T47D (cell line): ENCODE measurements at regions not wholly inside any gene's neighbourhood (a gene's known extent, or its start where the extent isn't known, plus 50 kb on each side); places are given as distances from the start of the nearest gene placed in this dataset.
"Not testable (repeated sequence)": the region's sequence is repeated elsewhere in the genome, so short reads cannot be mapped to it uniquely, and the experiment has no call there.

Experiments used
- DNase-seq, 2 experiments: peaks; one replicate each; pipeline versions ENCODE4 v3.0.0 to v3.0.0-alpha.2; 2011 to 2012; ENCODE audit warnings: low read depth in 1 of 2, low spot score in 1 of 2
- JUND ChIP-seq: IDR thresholded peaks from 2 replicates; pipeline ENCODE4 v1.6.1; 2012; ENCODE audit warnings: low read depth
- in situ Hi-C: cut with HindIII; loops from 2 replicates; pipeline ENCODE4 v1.10.0; 2016; ENCODE audit warnings: low sequenced_read_pairs, low pct_unique_long_range_greater_than_20kb

DNA sequence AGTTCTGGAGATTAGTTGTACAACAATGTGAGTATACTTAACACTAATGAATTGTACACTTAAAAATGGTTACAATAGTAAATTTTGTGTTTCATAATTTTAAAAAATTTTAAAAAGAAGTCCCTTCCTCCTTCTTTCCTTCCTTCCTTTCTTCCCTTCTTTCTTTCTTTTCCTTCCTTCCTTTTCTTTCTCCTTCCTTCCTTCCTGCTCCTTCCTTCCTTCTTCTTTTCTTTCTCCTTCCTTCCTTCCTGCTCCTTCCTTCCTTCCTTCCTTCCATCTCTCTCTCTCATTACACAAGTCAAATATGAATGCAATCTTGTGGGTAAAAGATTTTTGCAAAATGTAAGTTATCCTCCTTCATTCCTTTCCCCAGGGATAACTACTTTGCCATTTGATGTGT lies 97.1 kb upstream of the TBCA start:
- TF ChIP-seq JUND = no peak
- DNase-seq = no peak
- in situ Hi-C loops = no loop called here

DNA sequence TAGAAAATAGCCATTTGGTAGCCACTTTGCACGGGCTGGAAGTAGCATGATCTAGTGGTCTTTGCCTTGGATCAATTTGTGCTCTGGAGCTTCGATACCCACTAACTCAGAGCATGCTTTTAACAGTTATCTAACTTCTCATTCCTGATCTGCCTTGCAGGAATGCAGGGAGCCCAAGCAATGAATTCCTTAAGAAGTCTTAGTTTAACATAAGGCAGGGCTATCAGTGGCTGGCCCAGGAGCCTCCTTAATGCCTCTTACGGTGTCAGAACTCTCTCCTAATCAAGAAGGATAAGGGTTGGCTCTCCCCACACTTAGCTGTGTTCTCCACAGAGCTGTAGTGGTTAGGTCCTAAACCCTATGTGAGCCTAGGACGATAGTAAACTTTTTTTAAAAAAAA lies 95.8 kb upstream of the TBCA start:
- no peak for TF ChIP-seq JUND
- in situ Hi-C loops = no loop called here
- DNase-seq = no peak

DNA sequence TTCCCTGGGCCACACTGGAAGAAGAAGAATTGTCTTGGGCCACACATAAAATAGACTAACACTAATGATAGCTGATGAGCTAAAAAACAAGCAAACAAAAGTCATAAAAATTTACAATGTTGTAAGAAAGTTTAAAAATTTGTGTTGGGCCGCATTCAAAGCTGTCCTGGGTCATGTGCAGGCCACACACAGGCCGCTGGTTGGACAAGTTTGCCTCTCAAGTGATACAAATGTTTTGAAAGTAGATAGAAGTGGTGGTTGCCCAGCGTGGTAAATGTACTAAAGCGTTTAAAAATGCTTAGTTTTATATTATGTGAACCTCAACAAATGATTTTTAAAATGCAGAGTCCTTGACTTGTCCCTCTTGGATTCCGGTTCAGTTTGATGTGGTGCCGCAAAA lies 94.9 kb upstream of the TBCA start:
- no peak for TF ChIP-seq JUND
- DNase-seq = no peak
- in situ Hi-C loops = no loop called here

DNA sequence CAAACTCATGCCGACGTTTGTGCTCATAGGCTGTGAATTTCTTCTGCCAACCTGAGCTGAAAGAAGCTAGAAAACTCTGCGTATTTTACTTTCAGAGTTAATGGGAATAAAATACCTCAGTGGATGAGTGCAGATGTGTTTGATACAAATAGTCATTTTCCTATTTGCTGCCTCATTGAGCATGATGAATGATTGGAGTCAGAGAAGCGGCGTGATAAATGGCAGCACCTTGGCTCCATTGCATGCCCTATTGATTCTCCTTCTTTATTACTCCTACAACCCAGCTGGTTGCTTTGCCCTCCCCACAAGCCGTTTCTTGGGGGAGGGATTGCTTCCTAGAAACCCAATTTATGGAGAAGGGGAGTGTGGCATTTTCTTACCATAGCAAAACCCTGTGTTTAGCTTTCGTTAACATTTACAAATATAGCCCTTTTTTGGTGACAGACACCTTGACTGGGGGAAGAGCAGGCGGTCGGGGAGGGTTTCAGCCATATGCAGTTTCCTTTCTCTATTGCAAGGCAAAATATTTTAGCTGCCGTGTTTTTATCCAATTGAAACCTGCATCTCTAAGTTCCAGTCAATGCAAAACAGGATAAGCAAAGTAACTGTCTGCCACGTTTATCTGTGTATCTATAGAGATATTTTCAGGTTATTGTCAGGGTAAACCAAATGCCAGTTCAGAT lies 93.1 kb upstream of the TBCA start:
- DNase-seq = no peak
- no peak for TF ChIP-seq JUND
- in situ Hi-C loops = no loop called here

DNA sequence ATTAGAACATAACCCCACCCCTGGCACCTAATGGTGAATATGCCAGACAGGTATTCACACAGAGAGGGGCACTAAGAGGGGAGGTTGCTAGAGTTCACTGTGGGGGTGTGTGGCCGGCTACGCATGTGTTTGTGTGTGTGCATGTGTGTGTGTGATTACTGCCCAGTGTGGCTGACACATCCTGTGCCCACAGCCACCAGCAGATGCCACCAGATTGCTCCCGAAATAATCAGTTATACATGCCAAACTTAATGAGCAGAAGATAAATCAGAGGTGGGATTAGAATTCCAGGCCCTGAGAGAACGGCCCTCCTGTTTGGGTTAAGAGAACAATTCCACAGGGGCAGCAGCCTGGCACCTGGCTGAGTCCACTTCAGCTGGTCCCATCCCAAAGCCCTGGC lies 91.8 kb upstream of the TBCA start:
- in situ Hi-C loops = no loop called here
- DNase-seq = no peak
- TF ChIP-seq JUND = no peak

DNA sequence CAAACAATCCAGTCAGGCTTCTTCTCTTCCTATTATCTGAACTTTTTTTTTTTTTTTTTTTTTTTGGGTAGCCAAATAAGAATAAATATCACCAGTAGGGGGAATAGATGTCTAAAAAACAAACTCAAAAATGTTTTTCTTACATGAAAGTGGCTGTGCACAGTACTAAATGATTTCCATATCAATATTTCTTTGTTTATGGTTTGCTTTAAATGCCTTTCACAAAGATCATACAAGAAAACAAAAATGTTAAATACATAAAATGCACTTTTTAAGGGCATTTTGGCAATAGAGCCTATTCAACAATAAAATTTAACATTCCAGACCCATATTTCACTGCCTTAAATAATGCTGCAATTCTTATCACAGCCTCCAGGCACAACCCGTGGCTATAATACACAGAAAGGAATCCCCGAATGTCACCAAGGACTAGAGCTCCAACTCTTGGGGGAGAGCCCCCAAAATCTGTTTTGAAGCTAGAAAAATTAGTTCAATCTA lies 91.1 kb upstream of the TBCA start:
- TF ChIP-seq JUND = no peak
- in situ Hi-C loops = no loop called here
- DNase-seq = no peak

DNA sequence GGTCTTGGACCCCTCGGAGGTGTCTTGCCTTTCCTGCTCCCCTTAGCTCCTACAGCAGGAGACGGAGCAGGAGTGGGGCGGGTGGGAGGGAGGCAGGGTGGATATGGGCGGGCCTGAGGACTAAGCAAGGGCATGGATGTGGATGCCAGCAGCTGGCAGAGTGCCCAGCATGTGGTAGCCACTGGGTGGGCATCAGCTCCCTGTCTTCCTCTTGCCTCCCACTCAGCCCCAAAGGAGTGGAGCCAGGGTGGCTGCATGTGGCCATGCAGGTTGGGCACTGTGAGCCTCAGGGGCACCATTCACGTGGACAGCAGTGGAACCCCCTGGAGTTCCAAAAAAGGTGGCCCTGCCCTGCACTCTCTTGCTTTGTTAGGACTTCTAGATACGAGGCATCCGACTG lies 90.1 kb upstream of the TBCA start:
- no peak for TF ChIP-seq JUND
- in situ Hi-C loops = no loop called here
- DNase-seq = no peak

DNA sequence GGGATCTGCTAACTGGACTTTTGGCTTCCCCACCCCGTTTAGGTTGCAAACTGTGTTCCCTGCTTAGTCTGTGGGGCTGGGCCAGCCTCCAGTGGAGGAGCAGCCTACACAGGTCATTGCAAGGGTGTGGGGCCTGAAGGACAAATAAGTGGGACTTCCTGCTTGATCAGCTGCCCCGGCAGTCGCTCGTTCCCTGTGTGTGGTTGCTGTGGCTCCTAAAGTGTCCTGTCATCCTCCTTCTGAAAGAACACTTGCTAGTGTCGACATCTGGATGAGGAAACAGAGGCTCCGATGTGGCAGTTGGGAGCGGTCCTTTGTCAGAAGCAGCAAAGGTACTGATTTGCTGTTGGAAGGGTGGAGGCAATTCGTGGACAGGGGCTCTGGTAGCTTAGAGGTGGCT lies 88.9 kb upstream of the TBCA start:
- DNase-seq = no peak

DNA sequence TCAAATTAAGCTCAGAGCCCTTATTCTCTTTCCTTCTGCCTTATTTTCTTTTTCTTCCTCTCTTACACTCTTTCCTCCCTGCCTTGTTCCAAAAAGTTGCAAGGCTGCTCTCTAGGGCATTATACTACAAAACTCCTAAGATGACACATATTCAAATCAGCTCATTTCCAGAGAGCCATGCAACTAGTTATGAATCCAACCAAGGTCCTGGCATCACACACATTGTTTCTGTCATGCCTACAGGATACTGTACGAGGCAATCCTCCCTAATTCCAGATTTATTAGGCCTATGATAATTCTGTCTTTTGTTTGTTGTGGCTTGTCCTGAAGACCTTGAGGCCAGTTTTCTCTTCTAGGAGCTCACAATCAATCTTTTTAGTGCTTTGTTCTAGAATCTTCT lies 87.0 kb upstream of the TBCA start:
- in situ Hi-C loops = no loop called here
- DNase-seq = no peak
- no peak for TF ChIP-seq JUND

More for the DNA sequence above, 88.9 kb upstream of the TBCA start:
- in situ Hi-C loops = no loop called here
- TF ChIP-seq JUND = no peak

DNA sequence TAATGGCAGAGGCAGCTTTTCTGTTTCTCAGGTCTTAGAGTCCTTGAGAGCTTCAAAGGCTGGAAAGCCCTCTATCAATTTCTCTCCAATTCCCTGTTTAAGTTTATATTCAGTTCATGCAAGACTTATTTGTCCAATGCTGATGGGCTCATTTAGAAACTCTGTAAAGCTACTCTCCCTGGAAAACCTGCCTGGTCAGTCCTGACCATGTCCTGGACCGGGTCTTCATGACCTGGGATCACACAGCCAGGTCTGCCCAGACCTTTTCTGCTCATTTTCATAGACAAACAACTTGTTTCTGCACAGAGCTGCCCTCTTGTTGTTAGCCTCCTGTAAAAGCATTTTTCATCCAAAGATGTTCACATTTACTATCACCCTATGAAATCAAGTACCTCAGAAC lies 85.4 kb upstream of the TBCA start:
- peak in 1 of 2 experiments; percentile 67 for DNase-seq
- in situ Hi-C loops = no loop called here
- TF ChIP-seq JUND = no peak

DNA sequence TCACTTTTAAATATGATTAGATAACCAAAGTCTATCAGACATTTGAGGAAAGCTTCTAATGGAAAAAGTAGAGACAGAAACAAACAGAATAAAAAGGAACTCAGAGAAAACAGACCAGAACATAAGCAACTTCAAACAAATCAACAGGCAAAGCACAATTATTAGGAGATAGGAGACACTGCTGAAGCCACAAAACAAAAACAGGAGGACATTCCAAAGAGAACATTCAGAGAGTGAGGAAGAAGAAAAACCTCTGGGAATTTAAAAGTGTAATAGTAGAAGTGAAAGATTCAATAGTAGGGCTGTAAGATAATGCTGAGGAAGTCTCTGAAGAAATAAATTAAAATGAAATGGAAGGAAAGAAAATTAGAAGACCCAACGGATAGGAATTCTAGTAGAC lies 83.2 kb upstream of the TBCA start:
- DNase-seq = no peak
- in situ Hi-C loops = no loop called here
- TF ChIP-seq JUND = no peak

DNA sequence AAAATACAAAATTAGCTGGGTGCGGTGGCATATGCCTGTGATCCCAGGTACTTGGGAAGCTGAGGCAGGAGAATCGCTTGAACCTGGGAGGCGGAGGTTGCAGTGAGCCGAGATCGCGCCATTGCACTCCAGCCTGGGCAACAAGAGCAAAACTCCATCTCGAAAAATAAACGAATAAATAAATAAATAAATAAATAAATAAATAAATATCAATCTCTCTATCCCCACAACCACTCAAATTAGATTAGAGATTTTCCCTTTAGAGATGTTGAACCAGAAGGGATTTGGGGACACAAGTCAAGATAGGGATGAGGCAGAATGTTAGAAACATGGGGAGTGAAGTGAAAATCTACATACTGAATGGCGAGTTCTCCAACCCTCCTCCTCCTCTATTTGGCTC lies 82.5 kb upstream of the TBCA start:
- in situ Hi-C loops, DNase-seq: not testable (repeated sequence)

DNA sequence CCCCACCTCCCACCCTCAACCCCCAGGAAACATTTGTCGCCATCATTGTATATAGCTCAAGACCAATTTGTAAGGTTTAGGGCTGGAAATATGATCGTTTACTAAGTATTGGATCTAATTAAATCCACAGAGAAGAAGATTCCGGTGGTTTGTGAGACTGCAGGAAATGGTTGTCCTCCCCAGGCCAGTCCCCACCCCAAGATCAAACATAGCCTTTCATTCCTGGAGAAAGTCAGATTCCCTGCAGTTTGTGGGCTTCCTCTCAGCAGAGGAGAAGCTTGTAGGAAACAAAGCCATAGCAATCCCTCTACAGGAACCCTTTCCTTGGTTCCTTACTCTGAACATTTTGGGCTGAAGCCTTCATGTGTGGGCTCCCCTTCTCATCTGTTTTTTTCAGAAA lies 79.2 kb upstream of the TBCA start:
- TF ChIP-seq JUND = no peak
- in situ Hi-C loops = no loop called here
- DNase-seq = no peak

DNA sequence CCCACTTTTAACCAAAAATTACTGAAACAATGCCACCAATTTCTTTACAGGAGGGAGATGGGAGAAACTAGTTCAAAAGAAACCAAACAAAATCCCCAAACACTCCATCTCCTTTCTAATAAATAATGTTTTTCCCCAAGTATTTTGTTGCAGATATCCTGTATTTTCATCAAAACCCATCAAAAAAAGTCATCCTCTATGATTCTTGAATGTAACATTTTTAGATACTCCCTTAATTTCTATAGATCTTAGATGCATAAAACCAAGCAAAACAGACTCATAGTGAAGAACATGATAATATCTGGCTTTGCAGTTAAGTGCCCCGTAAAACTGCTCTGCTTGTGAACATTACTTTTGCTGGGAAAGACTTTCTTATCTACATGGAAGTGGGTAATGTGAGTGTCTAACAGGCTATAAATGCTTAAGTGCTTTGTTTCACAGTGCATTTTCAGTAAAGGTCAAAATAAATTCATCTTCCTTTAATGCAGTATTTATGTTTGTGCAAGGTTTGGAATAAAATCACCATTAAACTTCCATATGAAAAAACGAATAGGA lies 77.3 kb upstream of the TBCA start:
- in situ Hi-C loops = no loop called here
- DNase-seq = no peak
- no peak for TF ChIP-seq JUND
